ENCODE measurements at regions not wholly inside any gene's neighbourhood (a gene's known extent, or its start where the extent isn't known, plus 50 kb on each side); places are given as distances from the start of the nearest gene placed in this dataset.

DNA sequence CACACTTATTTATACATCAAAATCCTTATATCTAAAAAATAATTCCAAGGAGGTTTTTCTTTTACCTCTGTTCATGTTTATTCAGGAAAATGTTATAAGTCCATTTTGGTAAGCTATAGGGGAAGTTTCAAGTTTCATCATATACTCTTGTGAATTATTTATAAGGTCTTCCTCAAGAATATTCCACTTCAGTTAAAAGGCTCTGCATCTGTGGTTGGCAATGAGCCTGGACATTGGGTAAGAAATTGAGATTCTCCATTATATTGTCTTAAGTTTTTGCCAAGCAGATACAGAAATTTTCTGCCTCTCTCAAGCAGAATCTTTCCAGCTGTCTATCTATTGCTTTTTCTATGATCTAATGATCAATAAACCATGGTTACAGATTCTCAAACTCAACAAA, 641.9 kb downstream of the NLGN4X start:
- Histone ChIP-seq H3K27ac (no peak overlapping the region), H3K27me3 (replicated peaks; ENCODE audit: insufficient read depth) (no peaks in the 10 kb centered on the region), H3K4me1 (replicated peaks) (no peaks in the 10 kb centered on the region), H3K9me3 (no peaks in the 10 kb centered on the region), H3K4me3 (no peak overlapping the region), H3K36me3 (no peaks in the 10 kb centered on the region)
- TF ChIP-seq, protein P1, sequence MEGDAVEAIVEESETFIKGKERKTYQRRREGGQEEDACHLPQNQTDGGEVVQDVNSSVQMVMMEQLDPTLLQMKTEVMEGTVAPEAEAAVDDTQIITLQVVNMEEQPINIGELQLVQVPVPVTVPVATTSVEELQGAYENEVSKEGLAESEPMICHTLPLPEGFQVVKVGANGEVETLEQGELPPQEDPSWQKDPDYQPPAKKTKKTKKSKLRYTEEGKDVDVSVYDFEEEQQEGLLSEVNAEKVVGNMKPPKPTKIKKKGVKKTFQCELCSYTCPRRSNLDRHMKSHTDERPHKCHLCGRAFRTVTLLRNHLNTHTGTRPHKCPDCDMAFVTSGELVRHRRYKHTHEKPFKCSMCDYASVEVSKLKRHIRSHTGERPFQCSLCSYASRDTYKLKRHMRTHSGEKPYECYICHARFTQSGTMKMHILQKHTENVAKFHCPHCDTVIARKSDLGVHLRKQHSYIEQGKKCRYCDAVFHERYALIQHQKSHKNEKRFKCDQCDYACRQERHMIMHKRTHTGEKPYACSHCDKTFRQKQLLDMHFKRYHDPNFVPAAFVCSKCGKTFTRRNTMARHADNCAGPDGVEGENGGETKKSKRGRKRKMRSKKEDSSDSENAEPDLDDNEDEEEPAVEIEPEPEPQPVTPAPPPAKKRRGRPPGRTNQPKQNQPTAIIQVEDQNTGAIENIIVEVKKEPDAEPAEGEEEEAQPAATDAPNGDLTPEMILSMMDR (IDR thresholded peaks at IDR 0.05): no peak
- TF ChIP-seq POLR2A (IDR thresholded peaks at IDR 0.05): no peak
- TF ChIP-seq POLR2AphosphoS5 (IDR thresholded peaks at IDR 0.05): no peak
- DNase-seq (ENCODE audit: low spot score): no peak
- intact Hi-C loops (cut with DNase I): no loop called here

DNA sequence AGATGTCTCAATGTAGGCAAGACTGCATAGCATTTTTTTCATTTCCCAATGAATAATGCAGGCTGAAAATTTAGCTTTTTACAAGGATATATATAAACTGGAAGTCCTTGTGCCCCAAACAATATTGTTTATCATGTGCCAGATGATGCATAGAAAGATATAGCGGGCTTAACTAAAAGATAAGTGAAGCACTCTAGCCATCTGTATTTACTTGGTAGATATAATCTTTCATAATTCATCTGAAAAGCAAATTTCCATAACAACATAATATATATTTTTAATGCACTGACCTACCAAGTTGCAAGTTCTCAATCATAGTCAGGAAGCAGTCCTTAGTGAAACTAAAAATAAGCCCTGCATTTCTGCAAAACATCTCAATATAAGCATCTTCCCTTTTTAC, 653.3 kb downstream of the NLGN4X start:
- no peaks in the 10 kb centered on the region for H3K4me1 ChIP-seq (replicated peaks)
- no peaks in the 10 kb centered on the region for H3K9me3 ChIP-seq
- TF ChIP-seq, protein P1 (IDR thresholded peaks at IDR 0.05): no peak
- TF ChIP-seq POLR2A (IDR thresholded peaks at IDR 0.05): no peak
- no peak for TF ChIP-seq POLR2AphosphoS5 (IDR thresholded peaks at IDR 0.05)
- H3K27ac ChIP-seq: no peak overlapping the region
- H3K27me3 ChIP-seq (replicated peaks; ENCODE audit: insufficient read depth): no peaks in the 10 kb centered on the region
- no peaks in the 10 kb centered on the region for H3K36me3 ChIP-seq
- DNase-seq (ENCODE audit: low spot score): no peak
- WGBS: 42% methylated on average over 1 of the region's 1 CpG
- no peak overlapping the region for H3K4me3 ChIP-seq
- intact Hi-C loops (cut with DNase I): no loop called here

DNA sequence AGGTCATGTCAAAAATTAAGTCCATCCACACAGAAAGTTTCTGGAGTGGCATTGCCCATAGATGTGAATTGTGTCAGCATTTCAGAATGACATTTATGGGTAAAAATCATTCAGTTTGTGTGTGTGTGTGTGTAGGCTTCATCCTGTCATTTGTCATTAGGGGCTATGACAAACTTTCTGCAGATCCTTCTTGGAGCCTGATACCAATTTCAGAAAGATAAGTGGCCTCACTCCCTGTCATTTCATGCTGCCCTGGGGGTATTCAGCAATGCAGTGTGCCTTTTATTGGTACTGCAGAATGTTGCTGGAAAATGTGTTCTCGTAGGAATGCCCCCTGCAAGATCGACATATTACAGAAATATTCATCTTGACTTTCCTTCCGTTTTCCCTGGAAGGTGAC, 659.7 kb downstream of the NLGN4X start:
- TF ChIP-seq, protein P1 (IDR thresholded peaks at IDR 0.05): no peak
- TF ChIP-seq POLR2A (IDR thresholded peaks at IDR 0.05) (no peak), POLR2AphosphoS5 (IDR thresholded peaks at IDR 0.05) (no peak)
- Histone ChIP-seq H3K4me1 (replicated peaks) (no peaks in the 10 kb centered on the region), H3K36me3 (no peaks in the 10 kb centered on the region), H3K4me3 (no peak overlapping the region), H3K27me3 (replicated peaks; ENCODE audit: insufficient read depth) (no peaks in the 10 kb centered on the region), H3K27ac (no peak overlapping the region), H3K9me3 (no peaks in the 10 kb centered on the region)
- DNase-seq (ENCODE audit: low spot score): no peak
- intact Hi-C loops (cut with DNase I): no loop called here
- 50% methylated on average over 3 of the region's 3 CpGs for WGBS

DNA sequence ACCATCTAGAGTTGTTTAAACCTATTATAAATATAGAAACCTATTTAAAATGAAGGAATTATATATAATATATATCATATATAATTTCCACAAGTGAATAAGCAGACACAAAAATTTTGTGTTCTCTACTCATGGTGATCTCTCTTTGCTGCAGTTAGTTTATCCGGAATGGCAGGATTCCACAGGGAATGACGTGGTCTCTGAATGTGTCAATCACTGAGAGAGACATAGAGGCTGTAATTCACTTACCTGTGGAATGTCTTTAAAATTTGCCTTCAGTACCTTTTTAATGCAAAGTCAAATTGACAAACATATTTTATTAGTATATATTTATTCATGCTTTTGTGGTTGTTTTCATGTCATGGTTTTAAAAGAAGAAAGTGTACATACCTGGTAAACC, 669.3 kb downstream of the NLGN4X start:
- WGBS: 34% methylated on average over 2 of the region's 2 CpGs
- intact Hi-C loops (cut with DNase I): no loop called here
- Histone ChIP-seq H3K9me3 (no peaks in the 10 kb centered on the region), H3K36me3 (no peaks in the 10 kb centered on the region), H3K4me1 (replicated peaks) (no peaks in the 10 kb centered on the region), H3K4me3 (no peak overlapping the region), H3K27me3 (replicated peaks; ENCODE audit: insufficient read depth) (no peaks in the 10 kb centered on the region), H3K27ac (no peak overlapping the region)
- TF ChIP-seq, protein P1 (IDR thresholded peaks at IDR 0.05): no peak
- TF ChIP-seq POLR2A (IDR thresholded peaks at IDR 0.05) (no peak), POLR2AphosphoS5 (IDR thresholded peaks at IDR 0.05) (no peak)
- DNase-seq (ENCODE audit: low spot score): no peak

DNA sequence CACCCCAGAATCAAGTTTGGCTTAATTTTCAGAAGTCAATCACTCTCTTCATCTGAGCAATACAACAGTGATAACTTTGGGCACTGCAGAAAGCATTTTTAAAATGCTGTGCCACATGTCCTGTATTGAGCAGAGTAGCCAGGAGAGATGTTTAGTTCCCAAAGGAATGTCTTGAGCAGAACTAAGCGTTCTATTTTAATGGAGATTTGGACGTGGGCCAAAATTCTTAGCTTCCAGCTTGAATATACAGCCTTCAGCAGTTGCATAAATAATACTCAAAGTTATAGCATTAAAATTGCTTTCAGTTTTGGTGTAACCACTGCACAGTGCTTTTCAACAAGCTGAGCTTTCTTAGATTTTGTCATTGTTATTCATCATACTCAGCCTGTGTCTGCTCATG, 679.2 kb downstream of the NLGN4X start:
- Histone ChIP-seq H3K36me3 (no peaks in the 10 kb centered on the region), H3K27me3 (replicated peaks; ENCODE audit: insufficient read depth) (no peaks in the 10 kb centered on the region), H3K4me3 (no peak overlapping the region), H3K9me3 (no peaks in the 10 kb centered on the region), H3K4me1 (replicated peaks) (no peaks in the 10 kb centered on the region), H3K27ac (no peak overlapping the region)
- DNase-seq (ENCODE audit: low spot score): no peak
- intact Hi-C loops (cut with DNase I): no loop called here
- 13% methylated on average over 2 of the region's 2 CpGs for WGBS
- no peak for TF ChIP-seq POLR2A (IDR thresholded peaks at IDR 0.05)
- no peak for TF ChIP-seq POLR2AphosphoS5 (IDR thresholded peaks at IDR 0.05)
